Ammon's horn (tissue), 1 donor: ENCODE measurements at regions not wholly inside any gene's neighbourhood (a gene's known extent, or its start where the extent isn't known, plus 50 kb on each side); places are given as distances from the start of the nearest gene placed in this dataset.
"Not testable (repeated sequence)": the region's sequence is repeated elsewhere in the genome, so short reads cannot be mapped to it uniquely, and the experiment has no call there.

ENCODE experiments used
- DNase-seq: peaks from one replicate; pipeline ENCODE4 v3.0.0-alpha.2; 2016; ENCODE audit warnings: low spot score

- DNase-seq = no peak
Measured at GRCh38 chr6:9020001-9020400, 584.7 kb upstream of the SLC35B3 start.

- no peak for DNase-seq
Measured at GRCh38 chr6:9009931-9010330, 574.6 kb upstream of the SLC35B3 start.

GRCh38 chr6:9007027-9007426, 571.7 kb upstream of the SLC35B3 start:
- no peak for DNase-seq

GRCh38 chr6:9002833-9003232, 567.5 kb upstream of the SLC35B3 start:
- DNase-seq = no peak

- no peak for DNase-seq
Measured at GRCh38 chr6:8995156-8995555, 559.8 kb upstream of the SLC35B3 start.

GRCh38 chr6:8993111-8993510, 557.8 kb upstream of the SLC35B3 start:
- DNase-seq = no peak

GRCh38 chr6:8991844-8992243, 556.5 kb upstream of the SLC35B3 start:
- no peak for DNase-seq

- no peak for DNase-seq
Measured at GRCh38 chr6:8990075-8990474, 554.7 kb upstream of the SLC35B3 start.

- peak; percentile 84 for DNase-seq
Measured at GRCh38 chr6:8983202-8983688, 547.9 kb upstream of the SLC35B3 start.

- no peak for DNase-seq
Measured at GRCh38 chr6:8982668-8983067, 547.3 kb upstream of the SLC35B3 start.

GRCh38 chr6:8973395-8973794, 538.0 kb upstream of the SLC35B3 start:
- DNase-seq = no peak

GRCh38 chr6:8969747-8970146, 534.4 kb upstream of the SLC35B3 start:
- DNase-seq = no peak

GRCh38 chr6:8958894-8959511, 523.7 kb upstream of the SLC35B3 start:
- no peak for DNase-seq

GRCh38 chr6:8953310-8953709, 518.0 kb upstream of the SLC35B3 start:
- no peak for DNase-seq

- no peak for DNase-seq
Measured at GRCh38 chr6:8948733-8949132, 513.4 kb upstream of the SLC35B3 start.

- no peak for DNase-seq
Measured at GRCh38 chr6:8947900-8948299, 512.6 kb upstream of the SLC35B3 start.

- DNase-seq = no peak
Measured at GRCh38 chr6:8944548-8944947, 509.2 kb upstream of the SLC35B3 start.

- no peak for DNase-seq
Measured at GRCh38 chr6:8943073-8943472, 507.7 kb upstream of the SLC35B3 start.

- DNase-seq = no peak
Measured at GRCh38 chr6:8941577-8941976, 506.2 kb upstream of the SLC35B3 start.

GRCh38 chr6:8940356-8940755, 505.0 kb upstream of the SLC35B3 start:
- DNase-seq = no peak

- DNase-seq = no peak
Measured at GRCh38 chr6:8939615-8940014, 504.3 kb upstream of the SLC35B3 start.

GRCh38 chr6:8934318-8934717, 499.0 kb upstream of the SLC35B3 start:
- no peak for DNase-seq

- DNase-seq = no peak
Measured at GRCh38 chr6:8930009-8930408, 494.7 kb upstream of the SLC35B3 start.

GRCh38 chr6:8920244-8920643, 484.9 kb upstream of the SLC35B3 start:
- DNase-seq = not testable (repeated sequence)
